ENCODE measurements at regions not wholly inside any gene's neighbourhood (a gene's known extent, or its start where the extent isn't known, plus 50 kb on each side); places are given as distances from the start of the nearest gene placed in this dataset.

GRCh38 chr20:19866070-19866469, 108.0 kb downstream of the RIN2 start:
- Histone ChIP-seq H3K27ac (replicated peaks; ENCODE audit: low read length) (no peak overlapping the region), H3K79me1 (ENCODE audit: low read depth, low read length) (no peaks in the 10 kb centered on the region), H3K27me3 (ENCODE audit: control insufficient read depth in 3 of 3, insufficient read depth in 3 of 3, low read depth in 1 of 3, low read length in 3 of 3) (no peaks in the 10 kb centered on the region), H4K8ac (ENCODE audit: low read depth, low read length) (no peak overlapping the region), H3K23ac (ENCODE audit: low read depth, low read length, poor library complexity) (no peak overlapping the region), H4K91ac (ENCODE audit: low read depth, low read length, poor library complexity) (no peak overlapping the region), H3K4ac (ENCODE audit: low read length) (no peak overlapping the region), H3K36me3 (replicated peaks in 1 of 2; ENCODE audit: control insufficient read depth in 2 of 2, insufficient read depth in 2 of 2, low read length in 2 of 2) (no peaks in the 10 kb centered on the region), H3K4me3 (ENCODE audit: low read length in 2 of 2) (no peak overlapping the region), H3K9me3 (replicated peaks in 1 of 2; ENCODE audit: control insufficient read depth in 2 of 2, insufficient read depth in 1 of 2, low read depth in 1 of 2, low read length in 2 of 2) (no peaks in the 10 kb centered on the region), H2BK15ac (ENCODE audit: low read length) (no peak overlapping the region), H3K9ac (ENCODE audit: low read depth, low read length, poor library complexity) (no peak overlapping the region), H2AFZ (ENCODE audit: low read length) (no peak overlapping the region), H3K4me2 (ENCODE audit: insufficient read depth, low read length, poor library complexity, severe bottlenecking) (no peak overlapping the region), H3K18ac (ENCODE audit: low read length) (no peak overlapping the region), H3K4me1 (ENCODE audit: control insufficient read depth in 2 of 2, insufficient read depth in 1 of 2, low read depth in 1 of 2, low read length in 2 of 2) (no peaks in the 10 kb centered on the region), H2BK12ac (ENCODE audit: low read length) (no peak overlapping the region), H2BK120ac (ENCODE audit: low read depth, low read length) (no peak overlapping the region), H2BK5ac (ENCODE audit: low read length) (no peak overlapping the region), H2AK5ac (ENCODE audit: low read depth, low read length) (no peak overlapping the region), H3K14ac (ENCODE audit: low read length) (no peak overlapping the region)
- DNase-seq (ENCODE audit: low spot score): no peak

- Histone ChIP-seq H3K23ac (ENCODE audit: low read depth, low read length, poor library complexity) (no peak overlapping the region), H3K14ac (ENCODE audit: low read length) (no peak overlapping the region), H3K4ac (ENCODE audit: low read length) (no peak overlapping the region), H4K91ac (ENCODE audit: low read depth, low read length, poor library complexity) (no peak overlapping the region), H3K4me1 (ENCODE audit: control insufficient read depth in 2 of 2, insufficient read depth in 1 of 2, low read depth in 1 of 2, low read length in 2 of 2) (no peaks in the 10 kb centered on the region), H2BK12ac (ENCODE audit: low read length) (no peak overlapping the region), H3K36me3 (replicated peaks in 1 of 2; ENCODE audit: control insufficient read depth in 2 of 2, insufficient read depth in 2 of 2, low read length in 2 of 2) (no peaks in the 10 kb centered on the region), H2AK5ac (ENCODE audit: low read depth, low read length) (no peak overlapping the region), H3K9ac (ENCODE audit: low read depth, low read length, poor library complexity) (no peak overlapping the region), H3K27me3 (ENCODE audit: control insufficient read depth in 3 of 3, insufficient read depth in 3 of 3, low read depth in 1 of 3, low read length in 3 of 3) (no peaks in the 10 kb centered on the region), H3K18ac (ENCODE audit: low read length) (no peak overlapping the region), H2BK5ac (ENCODE audit: low read length) (no peak overlapping the region), H4K8ac (ENCODE audit: low read depth, low read length) (no peak overlapping the region), H3K4me2 (ENCODE audit: insufficient read depth, low read length, poor library complexity, severe bottlenecking) (no peak overlapping the region), H3K4me3 (ENCODE audit: low read length in 2 of 2) (no peak overlapping the region), H3K27ac (replicated peaks; ENCODE audit: low read length) (no peak overlapping the region), H2BK15ac (ENCODE audit: low read length) (no peak overlapping the region), H3K9me3 (replicated peaks in 1 of 2; ENCODE audit: control insufficient read depth in 2 of 2, insufficient read depth in 1 of 2, low read depth in 1 of 2, low read length in 2 of 2) (no peaks in the 10 kb centered on the region), H2BK120ac (ENCODE audit: low read depth, low read length) (no peak overlapping the region), H3K79me1 (ENCODE audit: low read depth, low read length) (no peaks in the 10 kb centered on the region), H2AFZ (ENCODE audit: low read length) (no peak overlapping the region)
- no peak for DNase-seq (ENCODE audit: low spot score)
- WGBS, 2 donors (ENCODE audit: extremely low coverage in 2 of 2, insufficient read length in 2 of 2, insufficient replicate concordance in 1 of 2): 100% methylated on average over 1 of the region's 2 CpGs; no CpG with 5 or more reads in 1 of the 2 donors
Measured at GRCh38 chr20:19867074-19867473, 109.0 kb downstream of the RIN2 start.

GRCh38 chr20:19867940-19868371, 109.9 kb downstream of the RIN2 start:
- peaks cover 0 to 6% of the 10 kb centered on the region in 2 donors for H3K36me3 ChIP-seq (replicated peaks in 1 of 2; ENCODE audit: control insufficient read depth in 2 of 2, insufficient read depth in 2 of 2, low read length in 2 of 2)
- H3K9ac ChIP-seq (ENCODE audit: low read depth, low read length, poor library complexity): no peak overlapping the region
- H3K4me3 ChIP-seq (ENCODE audit: low read length in 2 of 2): no peak overlapping the region
- H3K23ac ChIP-seq (ENCODE audit: low read depth, low read length, poor library complexity): no peak overlapping the region
- no peak overlapping the region for H2AFZ ChIP-seq (ENCODE audit: low read length)
- H4K91ac ChIP-seq (ENCODE audit: low read depth, low read length, poor library complexity): no peak overlapping the region
- no peak overlapping the region for H2BK15ac ChIP-seq (ENCODE audit: low read length)
- DNase-seq (ENCODE audit: low spot score): no peak
- no peak overlapping the region for H4K8ac ChIP-seq (ENCODE audit: low read depth, low read length)
- no peak overlapping the region for H2BK12ac ChIP-seq (ENCODE audit: low read length)
- H2BK5ac ChIP-seq (ENCODE audit: low read length): no peak overlapping the region
- H3K18ac ChIP-seq (ENCODE audit: low read length): no peak overlapping the region
- no peak overlapping the region for H3K27ac ChIP-seq (replicated peaks; ENCODE audit: low read length)
- H3K14ac ChIP-seq (ENCODE audit: low read length): no peak overlapping the region
- H3K27me3 ChIP-seq (ENCODE audit: control insufficient read depth in 3 of 3, insufficient read depth in 3 of 3, low read depth in 1 of 3, low read length in 3 of 3): no peaks in the 10 kb centered on the region
- H3K4ac ChIP-seq (ENCODE audit: low read length): no peak overlapping the region
- no peak overlapping the region for H3K4me2 ChIP-seq (ENCODE audit: insufficient read depth, low read length, poor library complexity, severe bottlenecking)
- no peak overlapping the region for H2BK120ac ChIP-seq (ENCODE audit: low read depth, low read length)
- H3K79me1 ChIP-seq (ENCODE audit: low read depth, low read length): no peaks in the 10 kb centered on the region
- H3K9me3 ChIP-seq (replicated peaks in 1 of 2; ENCODE audit: control insufficient read depth in 2 of 2, insufficient read depth in 1 of 2, low read depth in 1 of 2, low read length in 2 of 2): no peaks in the 10 kb centered on the region
- no peaks in the 10 kb centered on the region for H3K4me1 ChIP-seq (ENCODE audit: control insufficient read depth in 2 of 2, insufficient read depth in 1 of 2, low read depth in 1 of 2, low read length in 2 of 2)
- no CpG with 5 or more reads among the region's 13 CpGs for WGBS, 2 donors (ENCODE audit: extremely low coverage in 2 of 2, insufficient read length in 2 of 2, insufficient replicate concordance in 1 of 2)
- H2AK5ac ChIP-seq (ENCODE audit: low read depth, low read length): no peak overlapping the region

GRCh38 chr20:19868441-19868840, 110.4 kb downstream of the RIN2 start:
- Histone ChIP-seq H3K79me1 (ENCODE audit: low read depth, low read length) (no peaks in the 10 kb centered on the region), H3K23ac (ENCODE audit: low read depth, low read length, poor library complexity) (no peak overlapping the region), H3K4me2 (ENCODE audit: insufficient read depth, low read length, poor library complexity, severe bottlenecking) (no peak overlapping the region), H2BK120ac (ENCODE audit: low read depth, low read length) (no peak overlapping the region), H2AFZ (ENCODE audit: low read length) (no peak overlapping the region), H3K4me1 (ENCODE audit: control insufficient read depth in 2 of 2, insufficient read depth in 1 of 2, low read depth in 1 of 2, low read length in 2 of 2) (no peaks in the 10 kb centered on the region), H3K9me3 (replicated peaks in 1 of 2; ENCODE audit: control insufficient read depth in 2 of 2, insufficient read depth in 1 of 2, low read depth in 1 of 2, low read length in 2 of 2) (no peaks in the 10 kb centered on the region), H3K4me3 (ENCODE audit: low read length in 2 of 2) (no peak overlapping the region), H3K4ac (ENCODE audit: low read length) (no peak overlapping the region), H4K91ac (ENCODE audit: low read depth, low read length, poor library complexity) (no peak overlapping the region), H4K8ac (ENCODE audit: low read depth, low read length) (no peak overlapping the region), H2AK5ac (ENCODE audit: low read depth, low read length) (no peak overlapping the region), H2BK15ac (ENCODE audit: low read length) (no peak overlapping the region), H3K27me3 (ENCODE audit: control insufficient read depth in 3 of 3, insufficient read depth in 3 of 3, low read depth in 1 of 3, low read length in 3 of 3) (no peaks in the 10 kb centered on the region), H3K9ac (ENCODE audit: low read depth, low read length, poor library complexity) (no peak overlapping the region), H3K14ac (ENCODE audit: low read length) (no peak overlapping the region), H2BK5ac (ENCODE audit: low read length) (no peak overlapping the region), H3K27ac (replicated peaks; ENCODE audit: low read length) (no peak overlapping the region), H3K18ac (ENCODE audit: low read length) (no peak overlapping the region), H3K36me3 (replicated peaks in 1 of 2; ENCODE audit: control insufficient read depth in 2 of 2, insufficient read depth in 2 of 2, low read length in 2 of 2) (peaks cover 0 to 6% of the 10 kb centered on the region in 2 donors), H2BK12ac (ENCODE audit: low read length) (no peak overlapping the region)
- no CpG with 5 or more reads among the region's 6 CpGs for WGBS, 2 donors (ENCODE audit: extremely low coverage in 2 of 2, insufficient read length in 2 of 2, insufficient replicate concordance in 1 of 2)
- DNase-seq (ENCODE audit: low spot score): no peak

Measured in neuronal stem cell (in vitro differentiated cells).